ENCODE measurements at regions not wholly inside any gene's neighbourhood (a gene's known extent, or its start where the extent isn't known, plus 50 kb on each side); places are given as distances from the start of the nearest gene placed in this dataset.

DNA sequence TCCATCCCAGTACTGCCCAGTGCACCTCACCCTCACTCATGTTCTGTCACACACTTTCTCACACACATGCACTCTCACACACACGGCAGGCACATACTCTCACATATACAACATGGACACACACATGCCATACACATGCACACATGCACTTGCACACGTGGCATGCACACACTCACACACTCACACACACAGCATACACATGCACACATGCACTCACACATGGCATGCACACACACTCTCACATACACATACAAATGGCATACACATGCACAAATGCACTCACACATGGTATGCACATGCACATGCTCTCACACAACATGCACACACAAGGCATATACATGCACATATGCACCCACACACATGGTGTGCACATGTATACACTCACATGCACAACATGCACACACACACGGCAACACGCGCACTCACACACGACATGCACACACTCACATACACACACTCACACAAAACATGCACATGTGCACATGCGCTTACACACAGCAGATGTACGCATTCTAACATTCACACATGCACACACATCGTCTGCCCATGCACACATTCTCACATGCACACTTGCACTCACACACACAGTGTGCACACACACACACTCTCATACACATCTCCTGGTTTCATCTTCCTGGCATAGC, 131.7 kb upstream of the THBS2 start:
- Mint-ChIP-seq H3K4me1 (no peaks in the 10 kb centered on the region), H3K4me3 (no peak overlapping the region), H3K27ac (no peak overlapping the region), H3K9me3 (peaks cover 15% of the 10 kb centered on the region), H3K36me3 (ENCODE audit: low read depth) (no peaks in the 10 kb centered on the region), H3K27me3 (peaks cover 4% of the 10 kb centered on the region)
- DNase-seq (no peak), ATAC-seq (no peak)

DNA sequence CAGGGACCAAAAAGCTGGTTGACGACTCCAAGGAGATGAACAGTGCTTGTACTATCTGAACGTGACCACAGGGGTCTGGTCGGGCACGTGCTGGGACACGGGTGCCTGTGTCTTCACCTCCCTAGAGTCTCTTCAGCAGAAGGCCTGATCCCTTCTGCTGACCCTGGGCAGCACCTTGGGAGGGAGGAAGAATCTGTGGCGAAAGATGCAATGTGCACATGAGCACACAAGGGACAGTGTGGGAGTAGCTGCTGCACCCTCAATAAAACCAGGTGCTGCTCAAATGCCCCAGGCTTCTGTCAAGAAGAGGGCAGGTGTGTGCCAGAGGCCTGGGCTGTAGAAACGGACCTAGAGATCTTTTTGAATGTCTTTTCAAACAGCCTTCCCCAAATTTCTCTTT, 130.6 kb upstream of the THBS2 start:
- no peak overlapping the region for H3K4me3 Mint-ChIP-seq
- peaks cover 4% of the 10 kb centered on the region for H3K27me3 Mint-ChIP-seq
- H3K27ac Mint-ChIP-seq = no peak overlapping the region
- H3K36me3 Mint-ChIP-seq (ENCODE audit: low read depth) = no peaks in the 10 kb centered on the region
- ATAC-seq (no peak), DNase-seq (no peak)
- H3K4me1 Mint-ChIP-seq = no peaks in the 10 kb centered on the region
- peaks cover 15% of the 10 kb centered on the region for H3K9me3 Mint-ChIP-seq

DNA sequence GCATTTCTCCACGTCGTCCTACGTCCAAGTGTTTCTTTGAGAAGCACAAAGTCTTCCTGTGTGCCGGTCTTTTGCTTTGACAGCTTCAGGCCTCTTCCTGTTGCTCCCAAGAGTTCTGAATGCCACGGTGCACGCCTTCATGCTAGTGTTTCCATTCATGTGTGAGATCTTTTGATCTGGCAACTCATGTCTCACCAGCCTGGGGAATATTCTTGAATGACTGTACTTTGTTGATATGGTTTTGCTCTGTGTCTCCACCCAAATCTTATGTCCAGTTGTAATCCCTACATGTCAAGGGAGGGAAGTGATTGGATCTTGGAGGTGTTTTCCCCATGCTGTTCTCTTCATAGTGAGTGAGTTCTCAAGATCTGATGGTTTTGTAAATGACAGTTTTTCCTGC, 129.6 kb upstream of the THBS2 start:
- no peak overlapping the region for H3K4me3 Mint-ChIP-seq
- peaks cover 7% of the 10 kb centered on the region for H3K27me3 Mint-ChIP-seq

DNA sequence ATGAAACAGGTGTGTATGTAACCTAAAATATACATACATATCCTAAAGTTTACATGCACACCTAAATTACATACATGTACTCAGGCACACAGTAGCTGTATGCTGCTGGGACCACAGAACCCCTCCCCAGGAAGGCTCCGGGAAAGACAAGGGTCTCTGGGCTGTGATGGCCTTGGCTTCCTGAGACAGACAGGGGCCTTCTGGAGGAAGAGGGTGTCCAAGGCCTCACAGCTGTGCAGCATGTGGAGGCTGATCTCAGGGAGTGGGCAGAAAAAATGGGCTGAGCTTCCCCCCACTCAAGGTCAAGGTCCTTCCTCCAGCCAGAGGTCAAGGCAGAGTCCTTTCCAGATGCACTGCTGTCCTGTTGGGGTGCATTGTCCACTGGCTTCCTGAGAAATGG, 129.1 kb upstream of the THBS2 start:
- Mint-ChIP-seq H3K36me3 (ENCODE audit: low read depth) (no peaks in the 10 kb centered on the region), H3K9me3 (peaks cover 16% of the 10 kb centered on the region), H3K27ac (no peak overlapping the region), H3K4me1 (no peaks in the 10 kb centered on the region), H3K27me3 (peaks cover 4% of the 10 kb centered on the region), H3K4me3 (no peak overlapping the region)
- ATAC-seq (no peak), DNase-seq (no peak)

More for the DNA sequence above, 129.6 kb upstream of the THBS2 start:
- no peak overlapping the region for H3K27ac Mint-ChIP-seq
- ATAC-seq = no peak
- peaks cover 16% of the 10 kb centered on the region for H3K9me3 Mint-ChIP-seq
- DNase-seq = no peak
- H3K4me1 Mint-ChIP-seq = no peaks in the 10 kb centered on the region
- no peaks in the 10 kb centered on the region for H3K36me3 Mint-ChIP-seq (ENCODE audit: low read depth)

DNA sequence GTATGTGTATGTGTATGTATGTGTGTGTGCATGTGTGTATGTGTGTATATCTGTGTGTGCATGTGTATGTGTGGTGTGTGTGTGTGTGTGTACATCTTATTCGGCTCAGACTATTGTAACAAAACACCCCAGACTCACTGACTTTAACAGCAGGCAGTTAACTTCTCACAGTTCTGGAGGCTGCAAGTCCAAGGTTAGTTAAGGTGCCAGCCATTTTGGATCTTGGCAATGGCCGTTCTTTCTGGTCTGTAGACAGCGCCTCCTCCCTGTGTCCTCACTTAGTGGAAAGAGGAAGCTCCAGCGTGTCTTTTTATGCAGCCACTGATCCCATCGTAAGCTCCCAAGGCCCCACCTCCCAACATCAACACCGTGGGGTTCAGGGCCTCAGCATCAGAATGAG, 128.3 kb upstream of the THBS2 start:
- Mint-ChIP-seq H3K27me3 (peaks cover 4% of the 10 kb centered on the region), H3K36me3 (ENCODE audit: low read depth) (no peaks in the 10 kb centered on the region), H3K27ac (no peak overlapping the region), H3K4me1 (no peaks in the 10 kb centered on the region), H3K9me3 (peaks cover 16% of the 10 kb centered on the region), H3K4me3 (no peak overlapping the region)
- ATAC-seq = no peak
- no peak for DNase-seq

DNA sequence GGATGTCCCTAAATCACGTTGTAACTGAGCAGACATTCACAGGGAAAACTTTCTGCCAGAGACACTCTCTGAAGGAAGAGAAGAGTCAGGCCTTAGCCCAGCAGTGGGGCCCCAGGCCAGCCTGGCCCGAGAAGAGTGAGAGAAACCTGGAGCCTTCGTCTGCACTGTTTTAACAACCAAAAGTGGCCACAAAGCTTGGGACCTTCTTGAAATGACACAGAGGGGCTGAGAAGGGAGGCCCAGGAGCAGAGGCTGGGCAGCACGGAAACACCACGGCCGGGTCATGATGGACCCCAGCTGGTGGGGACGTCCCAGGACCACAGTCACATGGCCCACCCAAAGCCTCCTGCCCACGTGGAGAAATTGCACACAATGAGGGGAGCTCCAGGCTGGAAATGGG, 126.8 kb upstream of the THBS2 start:
- H3K4me1 Mint-ChIP-seq = no peaks in the 10 kb centered on the region
- ATAC-seq = no peak
- H3K4me3 Mint-ChIP-seq = no peak overlapping the region
- no peak overlapping the region for H3K27ac Mint-ChIP-seq
- H3K9me3 Mint-ChIP-seq = peaks cover 23% of the 10 kb centered on the region
- peaks cover 4% of the 10 kb centered on the region for H3K27me3 Mint-ChIP-seq
- no peaks in the 10 kb centered on the region for H3K36me3 Mint-ChIP-seq (ENCODE audit: low read depth)
- DNase-seq = no peak

GRCh38 chr6:169379495-169380070, 125.9 kb upstream of the THBS2 start:
- H3K27ac Mint-ChIP-seq = no peak overlapping the region
- no peaks in the 10 kb centered on the region for H3K36me3 Mint-ChIP-seq (ENCODE audit: low read depth)

GRCh38 chr6:169378620-169379381, 125.2 kb upstream of the THBS2 start:
- Mint-ChIP-seq H3K9me3 (peaks cover 23% of the 10 kb centered on the region), H3K4me1 (no peaks in the 10 kb centered on the region), H3K27me3 (peaks cover 4% of the 10 kb centered on the region), H3K27ac (no peak overlapping the region), H3K36me3 (ENCODE audit: low read depth) (no peaks in the 10 kb centered on the region), H3K4me3 (no peak overlapping the region)
- no peak for DNase-seq
- ATAC-seq = no peak

More at GRCh38 chr6:169379495-169380070, 125.9 kb upstream of the THBS2 start:
- peaks cover 27% of the 10 kb centered on the region for H3K9me3 Mint-ChIP-seq
- H3K27me3 Mint-ChIP-seq = peaks cover 4% of the 10 kb centered on the region
- no peaks in the 10 kb centered on the region for H3K4me1 Mint-ChIP-seq
- DNase-seq (no peak), ATAC-seq (no peak)
- H3K4me3 Mint-ChIP-seq = no peak overlapping the region

- H3K4me3 Mint-ChIP-seq = no peak overlapping the region
Measured at GRCh38 chr6:169376458-169376857, 122.8 kb upstream of the THBS2 start.

GRCh38 chr6:169372589-169372988, 118.9 kb upstream of the THBS2 start:
- H3K27me3 Mint-ChIP-seq = peaks cover 2% of the 10 kb centered on the region
- no peak overlapping the region for H3K27ac Mint-ChIP-seq
- no peak for DNase-seq
- peaks cover 11% of the 10 kb centered on the region for H3K9me3 Mint-ChIP-seq
- H3K36me3 Mint-ChIP-seq (ENCODE audit: low read depth) = no peaks in the 10 kb centered on the region
- no peak overlapping the region for H3K4me3 Mint-ChIP-seq
- ATAC-seq = no peak
- no peaks in the 10 kb centered on the region for H3K4me1 Mint-ChIP-seq

More at GRCh38 chr6:169376458-169376857, 122.8 kb upstream of the THBS2 start:
- ATAC-seq (no peak), DNase-seq (no peak)
- no peaks in the 10 kb centered on the region for H3K36me3 Mint-ChIP-seq (ENCODE audit: low read depth)
- H3K27me3 Mint-ChIP-seq = peaks cover 4% of the 10 kb centered on the region
- no peaks in the 10 kb centered on the region for H3K4me1 Mint-ChIP-seq
- peaks cover 15% of the 10 kb centered on the region for H3K9me3 Mint-ChIP-seq
- no peak overlapping the region for H3K27ac Mint-ChIP-seq

- DNase-seq = no peak
- no peaks in the 10 kb centered on the region for H3K27me3 Mint-ChIP-seq
- H3K4me3 Mint-ChIP-seq = no peak overlapping the region
- no peaks in the 10 kb centered on the region for H3K36me3 Mint-ChIP-seq (ENCODE audit: low read depth)
- H3K4me1 Mint-ChIP-seq = no peaks in the 10 kb centered on the region
- H3K27ac Mint-ChIP-seq = no peak overlapping the region
- peak; percentile 31 for ATAC-seq
- H3K9me3 Mint-ChIP-seq = peaks cover 10% of the 10 kb centered on the region
Measured at GRCh38 chr6:169371344-169372127, 117.9 kb upstream of the THBS2 start.

- H3K27ac Mint-ChIP-seq = no peak overlapping the region
- H3K9me3 Mint-ChIP-seq = peaks cover 4% of the 10 kb centered on the region
- H3K36me3 Mint-ChIP-seq (ENCODE audit: low read depth) = no peaks in the 10 kb centered on the region
- no peaks in the 10 kb centered on the region for H3K27me3 Mint-ChIP-seq
- ATAC-seq (no peak), DNase-seq (no peak)
- H3K4me1 Mint-ChIP-seq = no peaks in the 10 kb centered on the region
- no peak overlapping the region for H3K4me3 Mint-ChIP-seq
Measured at GRCh38 chr6:169370666-169371343, 117.2 kb upstream of the THBS2 start.

GRCh38 chr6:169370054-169370453, 116.4 kb upstream of the THBS2 start:
- DNase-seq (no peak), ATAC-seq (no peak)
- Mint-ChIP-seq H3K4me1 (no peaks in the 10 kb centered on the region), H3K36me3 (ENCODE audit: low read depth) (no peaks in the 10 kb centered on the region), H3K27ac (no peak overlapping the region), H3K9me3 (peaks cover under 1% of the 10 kb centered on the region), H3K4me3 (no peak overlapping the region), H3K27me3 (no peaks in the 10 kb centered on the region)

DNA sequence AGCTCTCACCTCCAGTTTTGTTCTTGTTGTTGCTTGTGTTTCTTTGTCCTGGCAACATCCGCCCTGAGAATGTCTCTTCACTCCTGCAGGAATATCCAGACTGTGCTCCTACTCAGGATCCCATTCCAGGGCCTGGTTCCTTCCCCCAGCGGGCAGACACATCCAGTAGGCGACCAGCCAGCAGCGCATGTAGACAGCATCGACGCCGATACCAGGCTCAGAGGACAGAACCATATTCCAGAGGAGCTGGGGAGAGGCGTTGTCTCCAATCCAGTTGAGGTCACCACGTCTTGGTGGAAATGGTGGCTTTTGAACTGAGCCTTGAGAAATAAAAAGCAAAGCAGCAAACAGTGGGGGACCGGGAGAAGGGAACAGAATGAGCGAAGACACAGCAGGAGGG, 114.6 kb upstream of the THBS2 start:
- Mint-ChIP-seq H3K36me3 (ENCODE audit: low read depth) (no peaks in the 10 kb centered on the region), H3K4me3 (no peak overlapping the region), H3K9me3 (no peaks in the 10 kb centered on the region), H3K27ac (no peak overlapping the region), H3K27me3 (no peaks in the 10 kb centered on the region), H3K4me1 (no peaks in the 10 kb centered on the region)
- ATAC-seq (no peak), DNase-seq (no peak)

Data from activated naive CD8-positive, alpha-beta T cell treated with anti-CD3 and anti-CD28 coated beads, Interleukin-2, amount 50 U/mL, for 24 hours (primary cell).